HEK293 (cell line): ENCODE measurements at regions not wholly inside any gene's neighbourhood (a gene's known extent, or its start where the extent isn't known, plus 50 kb on each side); places are given as distances from the start of the nearest gene placed in this dataset.

ENCODE experiments used
- CTCF ChIA-PET: fragments of 350-600 bp; formaldehyde crosslinking; extraction: SDS; loops from one replicate; lab custom pipeline; 2021; ENCODE audit warnings: antibody characterized with exemption; lab: Yijun Ruan, JAX
- POLR2A ChIA-PET: fragments of 300-600 bp; formaldehyde crosslinking; extraction: SDS; loops from one replicate; lab custom pipeline; 2020; ENCODE audit warnings: antibody characterized with exemption, inconsistent platforms; lab: Yijun Ruan, JAX
- H3K27ac ChIP-seq: fragments of 200-500 bp; sonication (Bioruptor generic); 2 replicates; pipeline ENCODE4 v1.5.1; 2014; ENCODE audit warnings: low read depth, low read length, control low read depth, inconsistent platforms; ENCODE audit errors: extremely low read depth
- H3K36me3 ChIP-seq, 2 experiments: fragments of 200-500 bp in 1 of 2; sonication (Bioruptor generic) in 1 of 2; 1 replicate in 1 of 2; 2 replicates in 1 of 2; pipeline ENCODE4 v1.5.1; 2014 to 2017; ENCODE audit warnings: inconsistent platforms in 2 of 2, low read length in 2 of 2; ENCODE audit not compliant: control insufficient read depth in 2 of 2, insufficient read depth in 1 of 2
- H3K4me1 ChIP-seq: fragments of 200-500 bp; sonication (Bioruptor generic); 2 replicates; pipeline ENCODE4 v1.5.1; 2014; ENCODE audit warnings: mild to moderate bottlenecking, low read length, inconsistent platforms; ENCODE audit not compliant: control insufficient read depth, insufficient read depth
- H3K4me3 ChIP-seq: 2 replicates; pipeline ENCODE4 v1.5.1; 2011; ENCODE audit warnings: low read depth, mild to moderate bottlenecking, control low read depth, low read length, moderate library complexity
- H3K9me3 ChIP-seq: fragments of 200-500 bp; sonication (Bioruptor generic); 2 replicates; pipeline ENCODE4 v1.5.1; 2014; ENCODE audit warnings: low read depth, low read length, inconsistent platforms; ENCODE audit not compliant: control insufficient read depth, insufficient read depth
- MZF1 ChIP-seq: fragments of 450-650 bp; formaldehyde crosslinking; IDR thresholded peaks from 2 replicates; pipeline ENCODE4 v1.5.1; 2017; ENCODE audit warnings: missing biosample characterization, missing genetic modification characterization, borderline replicate concordance
- REPIN1 ChIP-seq: fragments of 450-650 bp; formaldehyde crosslinking; IDR thresholded peaks from 2 replicates; pipeline ENCODE4 v1.5.1; 2017; ENCODE audit warnings: missing biosample characterization, missing genetic modification characterization, low read depth
- YY1 ChIP-seq: fragments of 450-650 bp; formaldehyde crosslinking; IDR thresholded peaks from 2 replicates; pipeline ENCODE4 v1.5.1; 2018; ENCODE audit warnings: missing biosample characterization, missing genetic modification characterization
- ZFP41 ChIP-seq: fragments of 450-650 bp; formaldehyde crosslinking; IDR thresholded peaks from 2 replicates; pipeline ENCODE4 v1.5.1; 2016; ENCODE audit warnings: missing biosample characterization, missing genetic modification characterization, borderline replicate concordance
- ZNF157 ChIP-seq: fragments of 450-650 bp; formaldehyde crosslinking; IDR thresholded peaks from 2 replicates; pipeline ENCODE4 v1.5.1; 2016; ENCODE audit warnings: missing biosample characterization, missing genetic modification characterization
- ZNF26 ChIP-seq: fragments of 450-650 bp; formaldehyde crosslinking; IDR thresholded peaks from 2 replicates; pipeline ENCODE4 v1.5.1; 2016; ENCODE audit warnings: missing biosample characterization, missing genetic modification characterization
- ZNF335 ChIP-seq: fragments of 450-650 bp; formaldehyde crosslinking; conservative IDR thresholded peaks from 2 replicates; pipeline ENCODE4 v1.5.1; 2016; ENCODE audit warnings: missing biosample characterization, missing genetic modification characterization
- ZNF350 ChIP-seq: fragments of 450-650 bp; formaldehyde crosslinking; IDR thresholded peaks from 2 replicates; pipeline ENCODE4 v1.5.0; 2017; ENCODE audit warnings: missing biosample characterization, mild to moderate bottlenecking, missing genetic modification characterization
- ZNF416 ChIP-seq: fragments of 450-650 bp; formaldehyde crosslinking; IDR thresholded peaks from 2 replicates; pipeline ENCODE4 v1.5.1; 2016; ENCODE audit warnings: missing biosample characterization, missing genetic modification characterization
- ZNF510 ChIP-seq: fragments of 450-650 bp; formaldehyde crosslinking; IDR thresholded peaks from 2 replicates; pipeline ENCODE4 v1.5.1; 2018; ENCODE audit warnings: mild to moderate bottlenecking, missing genetic modification characterization, missing biosample characterization; ENCODE audit not compliant: insufficient replicate concordance
- ZNF529 ChIP-seq: fragments of 450-650 bp; formaldehyde crosslinking; IDR thresholded peaks from 2 replicates; pipeline ENCODE4 v1.5.1; 2017; ENCODE audit warnings: missing genetic modification characterization, missing biosample characterization; ENCODE audit not compliant: insufficient replicate concordance
- TF ChIP-seq, protein P1 (sequence below): fragments of 450-650 bp; formaldehyde crosslinking; IDR thresholded peaks from 2 replicates; pipeline ENCODE4 v1.5.1; 2016; ENCODE audit warnings: missing biosample characterization, missing genetic modification characterization
- TF ChIP-seq, protein P2 (sequence below): fragments of 450-650 bp; IDR thresholded peaks from 2 replicates; pipeline ENCODE4 v1.5.1; 2018; ENCODE audit warnings: missing biosample characterization, missing genetic modification characterization
- TF ChIP-seq, protein P3 (sequence below): fragments of 450-650 bp; formaldehyde crosslinking; IDR thresholded peaks from 2 replicates; pipeline ENCODE4 v1.5.1; 2016; ENCODE audit warnings: missing biosample characterization, missing genetic modification characterization, borderline replicate concordance

DNA sequence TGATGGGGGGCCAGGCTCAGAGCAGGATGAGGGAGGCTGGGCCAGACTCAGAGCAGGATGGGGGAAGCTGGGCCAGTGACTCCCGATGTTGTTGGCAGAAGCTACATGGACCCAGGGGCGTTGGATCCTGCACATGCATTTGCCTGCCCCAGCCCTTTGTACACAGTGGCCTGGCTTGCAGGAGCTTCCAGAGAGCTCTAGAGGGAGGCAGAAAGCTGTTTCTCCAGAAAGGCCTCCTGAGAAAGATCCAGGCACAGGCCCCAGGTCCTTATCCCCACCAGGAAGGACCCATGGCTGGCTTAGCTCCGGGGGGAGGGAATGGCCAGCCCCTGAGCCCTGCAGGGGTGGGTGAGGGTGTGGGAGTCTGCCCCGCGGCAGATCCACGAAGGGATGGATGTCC is 106.6 kb upstream of the ACTRT2 start:
- CTCF ChIA-PET, result interaction anchor here (1.5 kb wide), 1 partner anchor 93 kb away, joined by 4 read pairs; no protein-coding TSS in a partner anchor
- no peak overlapping the region for H3K27ac ChIP-seq
- H3K9me3 ChIP-seq, result no peaks in the 10 kb centered on the region
- no peaks in the 10 kb centered on the region for H3K4me1 ChIP-seq
- no peak for TF ChIP-seq ZNF335 (tag by site-specific recombination)
- TF ChIP-seq, protein P1, sequence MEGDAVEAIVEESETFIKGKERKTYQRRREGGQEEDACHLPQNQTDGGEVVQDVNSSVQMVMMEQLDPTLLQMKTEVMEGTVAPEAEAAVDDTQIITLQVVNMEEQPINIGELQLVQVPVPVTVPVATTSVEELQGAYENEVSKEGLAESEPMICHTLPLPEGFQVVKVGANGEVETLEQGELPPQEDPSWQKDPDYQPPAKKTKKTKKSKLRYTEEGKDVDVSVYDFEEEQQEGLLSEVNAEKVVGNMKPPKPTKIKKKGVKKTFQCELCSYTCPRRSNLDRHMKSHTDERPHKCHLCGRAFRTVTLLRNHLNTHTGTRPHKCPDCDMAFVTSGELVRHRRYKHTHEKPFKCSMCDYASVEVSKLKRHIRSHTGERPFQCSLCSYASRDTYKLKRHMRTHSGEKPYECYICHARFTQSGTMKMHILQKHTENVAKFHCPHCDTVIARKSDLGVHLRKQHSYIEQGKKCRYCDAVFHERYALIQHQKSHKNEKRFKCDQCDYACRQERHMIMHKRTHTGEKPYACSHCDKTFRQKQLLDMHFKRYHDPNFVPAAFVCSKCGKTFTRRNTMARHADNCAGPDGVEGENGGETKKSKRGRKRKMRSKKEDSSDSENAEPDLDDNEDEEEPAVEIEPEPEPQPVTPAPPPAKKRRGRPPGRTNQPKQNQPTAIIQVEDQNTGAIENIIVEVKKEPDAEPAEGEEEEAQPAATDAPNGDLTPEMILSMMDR, result peak; percentile 17; the same call in 1 of the 2 replicates
- TF ChIP-seq, all 188 proteins: peak for 1
- POLR2A ChIA-PET, result no interaction called here
- H3K36me3 ChIP-seq, result no peaks in the 10 kb centered on the region
- H3K4me3 ChIP-seq, result no peak overlapping the region

DNA sequence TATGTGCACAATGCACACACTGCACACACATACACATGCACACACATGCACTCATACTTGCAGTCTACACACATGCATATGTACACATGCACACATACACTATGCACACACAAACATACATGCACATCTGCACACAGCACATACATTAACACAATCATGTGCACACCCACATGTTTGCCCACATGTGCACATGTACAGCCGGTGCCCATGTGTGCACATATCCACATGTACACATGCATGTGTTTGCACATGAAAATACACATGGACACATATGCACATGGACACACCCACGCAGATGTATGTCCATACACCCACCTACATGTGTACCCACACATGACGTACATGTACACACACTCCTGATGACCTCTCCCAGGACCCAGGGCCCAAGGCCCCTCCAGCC is 105.1 kb upstream of the ACTRT2 start:
- no peak overlapping the region for H3K27ac ChIP-seq
- TF ChIP-seq ZNF510 (tag by site-specific recombination), result no peak
- TF ChIP-seq ZNF350 (tag by site-specific recombination), result no peak
- TF ChIP-seq MZF1, result no peak
- no peak for TF ChIP-seq REPIN1
- no peak for TF ChIP-seq ZNF529 (tag by site-specific recombination)
- no peak for TF ChIP-seq ZNF416 (tag by site-specific recombination)
- no peak for TF ChIP-seq ZNF157
- POLR2A ChIA-PET, result no interaction called here
- H3K9me3 ChIP-seq, result no peaks in the 10 kb centered on the region
- H3K4me1 ChIP-seq, result no peaks in the 10 kb centered on the region
- H3K36me3 ChIP-seq, result no peaks in the 10 kb centered on the region
- CTCF ChIA-PET, result no interaction called here
- no peak overlapping the region for H3K4me3 ChIP-seq

DNA sequence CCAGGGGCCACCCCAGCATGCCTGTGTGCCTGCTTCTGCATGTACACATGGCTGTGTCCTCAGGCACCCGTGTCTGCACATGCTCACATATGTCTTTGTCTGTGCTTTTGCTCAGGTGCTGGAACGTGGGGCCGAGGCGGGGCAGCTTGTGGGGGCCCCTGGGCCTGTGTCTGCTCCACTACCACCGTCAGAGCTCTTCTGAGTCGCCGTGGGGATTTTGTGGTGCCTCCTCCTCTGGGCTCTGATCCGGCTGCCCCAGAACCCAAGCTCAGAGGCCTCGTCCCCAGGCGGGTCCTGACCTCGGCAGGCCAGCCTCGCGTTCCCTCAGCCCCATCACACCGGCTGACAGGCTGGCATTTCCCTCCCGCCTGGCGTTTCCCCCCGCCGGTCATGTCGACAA is 104.6 kb upstream of the ACTRT2 start:
- CTCF ChIA-PET, result no interaction called here
- Histone ChIP-seq H3K9me3 (no peaks in the 10 kb centered on the region), H3K27ac (no peak overlapping the region), H3K4me1 (no peaks in the 10 kb centered on the region), H3K36me3 (no peaks in the 10 kb centered on the region)
- TF ChIP-seq, protein P2, sequence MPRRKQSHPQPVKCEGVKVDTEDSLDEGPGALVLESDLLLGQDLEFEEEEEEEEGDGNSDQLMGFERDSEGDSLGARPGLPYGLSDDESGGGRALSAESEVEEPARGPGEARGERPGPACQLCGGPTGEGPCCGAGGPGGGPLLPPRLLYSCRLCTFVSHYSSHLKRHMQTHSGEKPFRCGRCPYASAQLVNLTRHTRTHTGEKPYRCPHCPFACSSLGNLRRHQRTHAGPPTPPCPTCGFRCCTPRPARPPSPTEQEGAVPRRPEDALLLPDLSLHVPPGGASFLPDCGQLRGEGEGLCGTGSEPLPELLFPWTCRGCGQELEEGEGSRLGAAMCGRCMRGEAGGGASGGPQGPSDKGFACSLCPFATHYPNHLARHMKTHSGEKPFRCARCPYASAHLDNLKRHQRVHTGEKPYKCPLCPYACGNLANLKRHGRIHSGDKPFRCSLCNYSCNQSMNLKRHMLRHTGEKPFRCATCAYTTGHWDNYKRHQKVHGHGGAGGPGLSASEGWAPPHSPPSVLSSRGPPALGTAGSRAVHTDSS (tag by site-specific recombination), result no peak
- no peak for TF ChIP-seq ZFP41 (tag by site-specific recombination)
- TF ChIP-seq ZNF26 (tag by site-specific recombination), result no peak
- TF ChIP-seq, protein P3, sequence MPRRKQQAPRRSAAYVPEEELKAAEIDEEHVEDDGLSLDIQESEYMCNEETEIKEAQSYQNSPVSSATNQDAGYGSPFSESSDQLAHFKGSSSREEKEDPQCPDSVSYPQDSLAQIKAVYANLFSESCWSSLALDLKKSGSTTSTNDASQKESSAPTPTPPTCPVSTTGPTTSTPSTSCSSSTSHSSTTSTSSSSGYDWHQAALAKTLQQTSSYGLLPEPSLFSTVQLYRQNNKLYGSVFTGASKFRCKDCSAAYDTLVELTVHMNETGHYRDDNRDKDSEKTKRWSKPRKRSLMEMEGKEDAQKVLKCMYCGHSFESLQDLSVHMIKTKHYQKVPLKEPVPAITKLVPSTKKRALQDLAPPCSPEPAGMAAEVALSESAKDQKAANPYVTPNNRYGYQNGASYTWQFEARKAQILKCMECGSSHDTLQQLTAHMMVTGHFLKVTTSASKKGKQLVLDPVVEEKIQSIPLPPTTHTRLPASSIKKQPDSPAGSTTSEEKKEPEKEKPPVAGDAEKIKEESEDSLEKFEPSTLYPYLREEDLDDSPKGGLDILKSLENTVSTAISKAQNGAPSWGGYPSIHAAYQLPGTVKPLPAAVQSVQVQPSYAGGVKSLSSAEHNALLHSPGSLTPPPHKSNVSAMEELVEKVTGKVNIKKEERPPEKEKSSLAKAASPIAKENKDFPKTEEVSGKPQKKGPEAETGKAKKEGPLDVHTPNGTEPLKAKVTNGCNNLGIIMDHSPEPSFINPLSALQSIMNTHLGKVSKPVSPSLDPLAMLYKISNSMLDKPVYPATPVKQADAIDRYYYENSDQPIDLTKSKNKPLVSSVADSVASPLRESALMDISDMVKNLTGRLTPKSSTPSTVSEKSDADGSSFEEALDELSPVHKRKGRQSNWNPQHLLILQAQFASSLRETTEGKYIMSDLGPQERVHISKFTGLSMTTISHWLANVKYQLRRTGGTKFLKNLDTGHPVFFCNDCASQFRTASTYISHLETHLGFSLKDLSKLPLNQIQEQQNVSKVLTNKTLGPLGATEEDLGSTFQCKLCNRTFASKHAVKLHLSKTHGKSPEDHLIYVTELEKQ (tag by site-specific recombination), result no peak
- TF ChIP-seq YY1, result no peak
- TF ChIP-seq, all 188 proteins: peak for 0
- POLR2A ChIA-PET, result no interaction called here
- H3K4me3 ChIP-seq, result no peak overlapping the region
